ENCODE measurements at regions not wholly inside any gene's neighbourhood (a gene's known extent, or its start where the extent isn't known, plus 50 kb on each side); places are given as distances from the start of the nearest gene placed in this dataset.
"Not testable (repeated sequence)": the region's sequence is repeated elsewhere in the genome, so short reads cannot be mapped to it uniquely, and the experiment has no call there.

DNA sequence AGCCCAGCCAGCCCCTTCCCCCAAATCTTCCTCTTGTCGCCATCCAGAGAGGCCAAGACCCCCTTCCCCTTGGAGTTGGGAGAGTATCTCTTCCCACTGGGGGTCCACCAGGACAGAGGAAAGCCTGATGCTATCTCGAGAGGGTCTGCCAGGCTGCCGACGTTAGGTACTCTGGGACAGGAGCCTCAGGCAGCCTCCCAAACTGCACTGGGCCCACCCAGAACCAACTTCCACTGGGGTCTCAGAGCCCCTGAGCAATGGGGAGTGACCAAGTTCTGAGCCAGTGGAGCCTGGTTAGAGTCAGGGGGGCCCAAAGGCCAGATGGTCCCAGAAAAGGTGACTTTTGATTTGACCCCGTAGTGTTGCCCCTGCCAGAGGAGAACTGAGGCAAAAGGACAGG lies 189.1 kb downstream of the INHBB start:
- intact Hi-C loops (cut with DNase I), result no loop called here
- ATAC-seq, result no peak
- no peak for DNase-seq

DNA sequence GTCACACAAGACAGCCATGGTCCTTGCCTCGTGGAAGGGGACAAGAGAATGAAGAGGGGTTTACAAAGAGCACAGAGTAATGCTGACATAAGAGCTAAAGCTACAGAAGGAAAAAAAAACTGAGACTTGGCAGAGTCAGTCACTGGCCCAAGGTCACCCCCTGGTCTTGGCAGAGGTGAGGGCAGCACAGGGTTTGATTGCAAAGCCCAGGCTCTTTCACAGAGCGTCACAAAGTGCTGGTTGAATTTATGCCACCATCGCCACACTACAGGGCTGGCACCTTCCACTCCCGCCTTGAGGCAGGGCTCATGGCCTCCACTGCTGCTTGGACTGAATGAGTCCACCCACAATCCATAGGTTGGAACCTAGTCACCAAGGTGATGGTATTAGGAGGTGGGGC lies 190.2 kb downstream of the INHBB start:
- intact Hi-C loops (cut with DNase I), result no loop called here
- ATAC-seq (peak in 1 of 2 donors; percentile 13), DNase-seq (no peak)

GRCh38 chr2:120538691-120539423 lies 192.9 kb downstream of the INHBB start:
- DNase-seq (no peak), ATAC-seq (no peak)
- intact Hi-C loops (cut with DNase I), result no loop called here

DNA sequence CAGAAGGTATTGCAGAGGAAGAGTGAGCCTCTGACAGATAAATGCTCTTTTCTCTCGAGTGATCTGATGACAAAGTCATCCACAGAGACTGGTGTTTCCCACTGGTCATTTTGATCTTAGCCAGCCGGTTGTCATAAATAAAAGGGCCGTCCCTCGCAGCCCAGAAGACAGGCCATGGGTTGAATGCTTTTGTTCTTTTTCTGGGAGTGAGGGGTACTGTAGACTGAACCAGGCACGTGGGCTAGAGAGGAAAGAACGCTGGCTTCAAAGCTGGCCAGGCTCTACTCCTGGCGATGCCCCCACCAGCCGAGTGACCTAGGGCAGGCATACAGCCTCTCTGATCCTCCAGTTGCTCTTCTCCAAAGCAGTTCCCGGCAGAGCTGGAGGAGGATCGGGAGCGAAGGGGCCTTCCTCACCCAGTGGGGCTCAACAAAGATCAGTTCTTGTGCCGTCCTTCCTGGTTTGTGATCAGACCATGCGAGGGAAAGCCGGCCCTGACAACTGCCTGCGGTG lies 193.5 kb downstream of the INHBB start:
- intact Hi-C loops (cut with DNase I), result no loop called here
- DNase-seq (no peak), ATAC-seq (no peak)

DNA sequence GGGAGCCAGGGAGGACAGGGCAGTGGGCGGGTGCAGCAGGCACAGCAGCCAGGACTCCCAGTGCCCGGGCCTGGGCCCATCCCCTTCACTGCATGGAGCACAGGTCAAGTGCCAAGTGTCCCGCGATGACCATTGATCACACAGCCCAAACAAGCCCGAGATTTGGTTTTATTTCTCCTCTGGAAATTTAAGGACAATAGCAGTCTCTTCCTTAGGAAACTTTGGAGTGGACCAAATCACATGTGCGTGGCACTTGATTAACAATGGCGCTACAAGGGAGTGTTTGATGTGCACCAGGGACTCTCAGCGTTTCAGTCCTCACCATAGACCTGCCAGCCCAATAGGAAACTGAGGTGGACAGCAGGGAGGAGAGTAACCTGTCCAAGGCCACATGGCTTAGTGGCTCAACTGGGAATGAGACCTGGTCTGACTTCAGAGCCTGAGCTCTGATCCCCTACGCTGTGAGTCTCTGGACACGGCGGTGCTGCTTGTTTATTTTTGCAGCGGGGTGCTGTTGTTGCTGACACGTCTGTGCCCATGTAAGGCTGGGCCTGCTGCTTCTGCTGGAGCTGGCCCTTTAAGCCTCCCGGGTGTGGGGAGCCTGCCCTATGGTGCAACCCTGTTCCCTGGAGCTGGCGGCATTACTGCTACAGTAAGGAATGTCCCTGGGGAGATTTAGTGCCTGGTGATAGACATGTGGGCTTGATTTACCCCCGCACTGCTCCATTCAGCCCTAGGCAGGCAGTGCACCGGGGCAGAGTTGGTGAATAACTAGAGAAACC lies 194.2 kb downstream of the INHBB start:
- ATAC-seq, result peak; percentile 90 to 91
- peak; percentile 74 for DNase-seq
- intact Hi-C loops (cut with DNase I), result no loop called here

DNA sequence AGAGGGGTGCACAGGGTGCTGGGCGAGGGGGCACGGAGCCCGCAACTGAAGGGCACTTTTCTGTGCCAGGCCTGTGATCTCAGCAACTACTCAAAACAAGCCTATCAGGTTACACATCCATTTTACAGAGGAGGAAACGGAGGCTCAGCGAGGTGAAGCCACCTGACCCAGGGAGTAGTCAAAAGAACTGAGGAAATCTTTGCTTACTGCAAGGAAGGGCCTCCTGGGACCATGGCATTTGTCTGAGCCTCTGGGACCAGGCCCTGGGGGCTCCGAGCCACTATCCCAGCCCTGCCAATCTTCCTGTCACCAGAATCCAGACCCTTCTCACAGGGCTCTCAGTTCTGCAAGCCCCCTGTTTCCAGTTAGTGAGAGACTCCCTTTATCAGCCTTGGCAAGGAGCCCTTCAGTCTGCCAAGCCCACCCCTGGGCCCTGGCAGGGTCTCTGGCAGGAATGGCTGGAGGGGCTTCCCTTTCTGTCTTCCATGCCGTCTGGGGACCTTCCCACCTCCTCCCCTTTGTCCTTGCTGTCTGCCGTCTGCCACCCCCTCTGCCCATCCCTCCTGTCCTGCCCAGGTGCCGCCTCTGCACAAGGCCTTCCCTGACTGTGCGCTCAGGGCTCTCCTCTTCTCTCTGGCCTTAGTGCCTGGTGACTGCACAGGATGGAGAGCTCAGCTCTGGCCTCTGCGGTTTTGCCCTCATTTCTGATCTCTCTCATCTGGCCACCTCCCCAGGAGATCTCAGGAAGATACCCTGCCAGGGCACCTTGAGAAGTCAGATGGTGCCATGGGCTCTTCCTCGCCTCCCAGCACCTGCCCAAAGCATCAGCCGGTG lies 194.7 kb upstream of the GLI2 start:
- intact Hi-C loops (cut with DNase I), result no loop called here
- ATAC-seq (no peak), DNase-seq (no peak)

- intact Hi-C loops (cut with DNase I), result no loop called here
- DNase-seq (no peak), ATAC-seq (no peak)
Measured at GRCh38 chr2:120541553-120541932, 194.1 kb upstream of the GLI2 start.

DNA sequence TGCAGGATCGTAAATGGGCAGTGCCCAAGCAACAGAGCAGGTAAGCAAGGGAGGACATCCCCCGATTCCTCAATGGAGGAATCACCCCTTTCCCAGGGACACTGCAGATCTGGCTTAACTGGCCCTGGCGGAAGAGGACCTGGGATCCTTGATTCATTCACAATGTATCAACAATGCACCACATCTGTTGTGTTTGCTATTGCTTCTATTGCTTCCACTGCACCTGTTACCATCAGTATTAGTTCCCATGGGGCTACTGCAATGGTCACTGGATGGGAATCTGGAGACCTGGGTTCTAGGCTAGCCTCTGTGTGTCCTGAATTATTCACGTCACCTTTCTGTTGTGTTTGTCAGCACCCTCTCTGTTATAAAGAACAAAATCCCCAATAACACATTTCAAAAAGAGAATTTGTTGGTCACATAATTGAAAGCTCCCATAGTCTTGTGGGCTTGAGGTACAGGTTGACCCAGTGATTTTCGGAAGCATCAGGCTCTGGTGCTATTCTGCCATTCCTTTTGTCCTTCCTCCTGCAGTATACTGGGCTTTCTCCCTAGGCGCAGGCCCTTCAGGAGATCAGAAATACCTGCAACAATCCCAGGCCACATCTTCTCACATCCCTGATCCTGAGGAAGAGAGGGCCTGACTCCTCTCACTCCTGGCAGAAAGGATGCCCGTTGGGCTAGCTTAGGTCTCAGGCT lies 193.5 kb upstream of the GLI2 start:
- no peak for DNase-seq
- intact Hi-C loops (cut with DNase I), result no loop called here
- no peak for ATAC-seq

DNA sequence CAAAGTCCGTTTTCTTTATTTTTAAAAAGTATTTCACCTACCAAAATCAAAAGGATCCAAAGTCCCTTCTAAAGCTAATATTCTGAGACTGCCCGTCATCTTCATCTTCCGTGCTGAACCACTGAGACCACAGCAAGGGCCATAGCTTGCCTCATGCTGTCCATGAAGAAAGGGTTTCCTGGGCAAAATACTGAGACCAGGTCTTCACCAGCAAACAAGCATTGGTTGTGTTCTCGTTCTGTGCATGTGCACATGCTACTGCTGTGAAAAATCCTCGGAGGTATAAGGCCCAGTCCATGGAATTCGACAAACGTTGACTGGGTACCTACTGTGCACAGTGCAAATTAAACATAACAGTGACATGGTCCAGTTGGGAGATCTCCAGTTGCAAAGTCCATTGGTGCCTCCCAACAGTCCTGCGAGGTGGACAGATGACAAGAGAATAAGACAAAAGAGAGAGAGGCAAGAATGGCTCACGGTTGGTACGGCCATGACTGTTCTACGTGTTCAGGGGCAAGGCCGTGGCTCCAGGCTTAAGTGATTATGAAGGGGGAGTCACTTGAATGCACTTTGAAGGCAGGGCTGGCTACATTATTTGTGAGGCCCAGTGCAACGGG lies 192.6 kb upstream of the GLI2 start:
- DNase-seq (no peak), ATAC-seq (no peak)
- intact Hi-C loops (cut with DNase I), result no loop called here

DNA sequence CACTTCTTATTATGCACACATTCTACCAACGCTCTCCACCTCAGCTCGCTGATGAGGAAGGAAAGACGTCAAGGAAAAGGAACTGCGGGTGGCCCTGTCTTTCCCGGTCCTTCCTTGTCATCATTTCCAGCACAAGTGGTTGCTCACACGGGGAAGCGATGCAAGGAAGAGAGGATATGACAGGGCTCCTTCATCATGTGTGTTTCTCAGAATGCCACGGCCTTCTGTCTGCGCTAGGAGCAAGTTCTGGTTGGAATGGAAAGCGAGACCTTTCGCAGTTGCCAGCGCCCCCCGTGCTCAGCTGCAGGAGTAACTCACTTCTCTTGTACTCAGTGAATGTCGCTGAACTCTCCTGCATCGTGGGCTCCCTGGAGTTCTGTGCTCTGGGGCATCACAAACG lies 191.8 kb upstream of the GLI2 start:
- DNase-seq (no peak), ATAC-seq (no peak)
- intact Hi-C loops (cut with DNase I), result no loop called here

- ATAC-seq (no peak), DNase-seq (no peak)
- intact Hi-C loops (cut with DNase I), result no loop called here
Measured at GRCh38 chr2:120544522-120544921, 191.1 kb upstream of the GLI2 start.

DNA sequence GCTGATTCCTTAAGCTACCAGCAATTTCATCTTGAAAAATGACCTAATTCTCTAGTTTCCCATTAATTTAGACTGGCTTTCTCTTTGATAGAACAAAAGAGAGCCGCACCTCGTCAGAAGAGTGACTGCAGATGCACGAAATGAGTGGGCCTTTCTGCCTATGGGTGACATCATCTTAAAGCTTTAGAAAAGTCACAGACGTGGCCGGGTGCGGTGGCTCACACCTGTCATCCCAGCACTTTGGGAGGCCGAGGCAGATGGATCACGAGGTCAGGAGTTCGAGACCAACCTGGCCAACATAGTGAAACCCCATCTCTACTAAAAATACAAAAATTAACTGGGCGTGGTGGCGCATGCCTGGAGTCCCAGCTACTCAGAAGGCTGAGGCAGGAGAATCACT lies 190.7 kb upstream of the GLI2 start:
- intact Hi-C loops (cut with DNase I); ATAC-seq: not testable (repeated sequence)

DNA sequence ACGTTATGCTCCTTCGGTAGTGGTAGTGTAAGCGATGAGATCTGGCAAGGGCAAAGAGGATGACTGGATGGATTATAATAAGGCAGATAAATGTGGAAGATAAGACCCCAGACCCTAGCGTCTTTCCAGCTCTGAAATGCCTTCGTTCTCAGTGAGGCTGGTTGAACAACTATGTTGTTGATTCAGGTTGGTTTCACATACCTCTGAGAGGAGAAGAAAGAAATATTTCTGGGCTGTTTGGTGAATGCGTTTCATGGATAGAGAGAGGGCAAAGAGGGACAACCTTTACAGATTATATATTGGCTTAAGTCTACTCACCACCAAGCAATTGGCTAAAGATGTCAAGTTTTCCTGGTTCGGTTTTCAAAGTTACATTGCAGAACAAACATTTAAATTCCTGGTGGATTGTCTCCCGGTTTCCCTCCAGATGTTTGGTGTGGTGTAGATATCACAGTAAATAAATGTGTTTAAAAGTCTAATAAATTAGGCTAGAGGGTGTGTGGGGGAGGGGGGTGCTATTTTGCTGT lies 190.1 kb upstream of the GLI2 start:
- intact Hi-C loops (cut with DNase I), result no loop called here
- ATAC-seq (no peak), DNase-seq (no peak)

More for the DNA sequence above, 190.7 kb upstream of the GLI2 start:
- not testable (repeated sequence) for DNase-seq

- ATAC-seq (peak; percentile 78 to 84), DNase-seq (peak; percentile 71)
- intact Hi-C loops (cut with DNase I), result no loop called here
Measured at GRCh38 chr2:120546048-120546864, 189.4 kb upstream of the GLI2 start.

- ATAC-seq, result no peak
- intact Hi-C loops (cut with DNase I), result no loop called here
- DNase-seq, result no peak
Measured at GRCh38 chr2:120546865-120547390, 188.7 kb upstream of the GLI2 start.

DNA sequence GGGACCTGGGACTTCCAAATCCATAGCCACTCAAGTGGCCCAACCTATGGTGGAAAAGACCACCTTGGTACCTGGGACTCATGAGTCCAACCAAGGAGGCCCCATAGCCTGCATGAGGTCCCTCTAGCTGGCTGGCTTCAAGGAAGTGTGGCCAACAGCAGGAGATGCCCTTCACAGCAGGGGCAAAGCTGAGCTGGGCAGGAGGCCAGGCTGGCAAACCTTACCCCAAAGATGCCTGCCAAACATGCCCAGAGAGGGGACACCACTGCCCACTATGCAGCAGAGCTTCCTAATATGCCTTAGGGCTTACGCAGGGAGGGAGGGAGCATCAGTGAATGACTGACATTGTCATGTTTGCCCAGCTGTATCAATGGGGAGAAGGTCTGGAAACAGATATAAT lies 188.0 kb upstream of the GLI2 start:
- no peak for DNase-seq
- intact Hi-C loops (cut with DNase I), result no loop called here
- ATAC-seq, result peak; percentile 5 to 13

Measured in left cardiac atrium (tissue), 4 donors.